K562 (cell line): ENCODE measurements at regions not wholly inside any gene's neighbourhood (a gene's known extent, or its start where the extent isn't known, plus 50 kb on each side); places are given as distances from the start of the nearest gene placed in this dataset.

Experiments used
- ATAC-seq: fragments of 200-7000 bp; cut with Tn5 transposase; 3 replicates; pipeline ENCODE4 v1.9.1; 2020; ENCODE audit warnings: moderate library complexity
- BruUV-seq: library from RNA; stranded (reverse); fragments of 400-500 nt; replicated peaks from 2 replicates; lab custom pipeline; 2021; lab: Mats Ljungman, UMichigan
- CTCF ChIA-PET: fragments of 300-600 bp; formaldehyde crosslinking; extraction: SDS; loops from one replicate; lab custom pipeline; 2021; ENCODE audit warnings: low intra/inter-chr PET ratio; lab: Yijun Ruan, JAX
- POLR2A ChIA-PET: fragments of 300-600, 350-650 bp; sonication (Branson Sonifier 250); formaldehyde crosslinking; extraction: SDS; loops from one replicate; lab custom pipeline; 2021; ENCODE audit warnings: antibody characterized with exemption, inconsistent platforms; lab: Yijun Ruan, JAX
- DNase-seq, 4 experiments: peaks; one replicate each; pipeline versions ENCODE4 v3.0.0 to v3.0.0-alpha.2; 2011 to 2018; ENCODE audit warnings: low spot score in 3 of 4, mixed read lengths in 3 of 4; ENCODE audit errors: extremely low read depth in 1 of 4
- FAIRE-seq: peaks from 2 replicates; lab custom pipeline; 2011; peaks lifted over from hg19 to GRCh38; lab: Jason Lieb, UNC
- H2AFZ ChIP-seq: 2 replicates; pipeline ENCODE4 v1.6.0; 2011; ENCODE audit warnings: low read depth, low read length, control low read depth, inconsistent platforms
- H3K27ac ChIP-seq: fragments of 200-600 bp; 3 replicates; pipeline ENCODE4 v1.8.0; 2011; ENCODE audit warnings: low read depth, mild to moderate bottlenecking, control low read depth, inconsistent platforms, low read length, moderate library complexity, mixed read lengths; ENCODE audit errors: extremely low read depth
- H3K27me3 ChIP-seq, 2 experiments: fragments of 300-600 bp in 1 of 2; 2 replicates in 1 of 2; 3 replicates in 1 of 2; pipeline versions ENCODE4 v1.6.0 to v1.8.0; 2011; ENCODE audit warnings: inconsistent platforms in 2 of 2, low read length in 2 of 2, mild to moderate bottlenecking in 1 of 2, mixed read lengths in 1 of 2, moderate library complexity in 1 of 2; ENCODE audit not compliant: control insufficient read depth in 2 of 2, insufficient read depth in 2 of 2
- H3K36me3 ChIP-seq: fragments of 300-600 bp; 3 replicates; pipeline ENCODE4 v1.8.0; 2011; ENCODE audit warnings: mild to moderate bottlenecking, low read length, inconsistent platforms; ENCODE audit not compliant: control insufficient read depth, insufficient read depth
- H3K4me1 ChIP-seq, 2 experiments: fragments of 200-600 bp in 1 of 2; replicated peaks in 1 of 2; 2 replicates in 1 of 2; 3 replicates in 1 of 2; pipeline versions ENCODE4 v1.5.1 to v1.8.0; 2011; ENCODE audit warnings: inconsistent platforms in 2 of 2, low read length in 2 of 2, mild to moderate bottlenecking in 1 of 2, mixed read lengths in 1 of 2, moderate library complexity in 1 of 2; ENCODE audit not compliant: control insufficient read depth in 2 of 2, insufficient read depth in 2 of 2
- H3K4me2 ChIP-seq: 2 replicates; pipeline ENCODE4 v1.6.1; 2011; ENCODE audit warnings: low read length, control low read depth, inconsistent platforms, mixed read lengths; ENCODE audit not compliant: insufficient read depth
- H3K4me3 ChIP-seq: fragments of 200-600 bp; sonication (generic), shearing (Covaris generic); 2 replicates; pipeline ENCODE4 v1.5.1; 2016; ENCODE audit warnings: control low read depth, inconsistent platforms
- H3K79me2 ChIP-seq: fragments of 200-600 bp; 3 replicates; pipeline ENCODE4 v1.8.0; 2011; ENCODE audit warnings: low read length, inconsistent platforms; ENCODE audit not compliant: control insufficient read depth, insufficient read depth
- H3K9ac ChIP-seq, 2 experiments: 2 replicates each; pipeline versions ENCODE4 v1.6.0 to v1.6.1; 2011; ENCODE audit warnings: low read depth in 2 of 2, low read length in 2 of 2, control low read depth in 1 of 2, inconsistent platforms in 1 of 2, mild to moderate bottlenecking in 1 of 2, mixed read lengths in 1 of 2; ENCODE audit not compliant: insufficient read depth in 1 of 2
- H3K9me1 ChIP-seq: one replicate; pipeline ENCODE4 v1.6.0; 2011; ENCODE audit warnings: inconsistent platforms, mild to moderate bottlenecking, low read length, moderate library complexity; ENCODE audit not compliant: control insufficient read depth, insufficient read depth
- H3K9me3 ChIP-seq: replicated peaks from 2 replicates; pipeline ENCODE4 v1.5.1; 2011; ENCODE audit warnings: low read depth, low read length, inconsistent platforms; ENCODE audit not compliant: control insufficient read depth, insufficient read depth
- H4K20me1 ChIP-seq: replicated peaks from 2 replicates; pipeline ENCODE4 v1.6.1; 2011; ENCODE audit warnings: low read length, inconsistent platforms, mixed read lengths; ENCODE audit not compliant: control insufficient read depth, insufficient read depth
- BCL6 ChIP-seq: fragments of 250-450 bp; sonication (Bioruptor Pico); IDR thresholded peaks from 2 replicates; pipeline ENCODE4 v1.4.0; 2020
- CHAMP1 ChIP-seq: fragments of 450-650 bp; IDR thresholded peaks from 2 replicates; pipeline ENCODE4 v1.6.1; 2016; ENCODE audit warnings: mild to moderate bottlenecking
- CTCF ChIP-seq, 3 experiments: IDR thresholded peaks in 2 of 3; conservative IDR thresholded peaks in 1 of 3; 2 replicates each; pipeline ENCODE4 v1.5.1; 2011 to 2012; ENCODE audit warnings: low read length in 3 of 3, mild to moderate bottlenecking in 3 of 3, control low read depth in 2 of 3, improper control_type of control experiment in 1 of 3, inconsistent platforms in 1 of 3, low read depth in 1 of 3, mixed read lengths in 1 of 3, moderate library complexity in 1 of 3; ENCODE audit not compliant: insufficient read depth in 2 of 3
- EP300 ChIP-seq: IDR thresholded peaks from 2 replicates; pipeline ENCODE4 v1.6.1; 2012; ENCODE audit warnings: low read length, improper control_type of control experiment
- GATAD2B ChIP-seq: fragments of 450-650 bp; IDR thresholded peaks from 2 replicates; pipeline ENCODE4 v1.6.1; 2017; ENCODE audit warnings: mild to moderate bottlenecking, borderline replicate concordance
- PML ChIP-seq: IDR thresholded peaks from 2 replicates; pipeline ENCODE4 v1.6.1; 2012; ENCODE audit warnings: low read length, inconsistent platforms
- SOX6 ChIP-seq: fragments of 450-650 bp; IDR thresholded peaks from 2 replicates; pipeline ENCODE4 v1.6.1; 2014; ENCODE audit warnings: mild to moderate bottlenecking
- TOE1 ChIP-seq, 2 experiments: fragments of 450-650 bp in 1 of 2; sonication (generic) in 1 of 2; formaldehyde crosslinking in 1 of 2; IDR thresholded peaks; 2 replicates each; pipeline versions ENCODE4 v1.7.1 to v1.8.0; 2016 to 2022; ENCODE audit warnings: borderline replicate concordance in 2 of 2, mild to moderate bottlenecking in 2 of 2, antibody characterized with exemption in 1 of 2, inconsistent platforms in 1 of 2, low read depth in 1 of 2, missing genetic modification reagents in 1 of 2, moderate library complexity in 1 of 2
- TRIM28 ChIP-seq: fragments of 450-650 bp; IDR thresholded peaks from 2 replicates; pipeline ENCODE4 v1.6.1; 2017
- ZNF445 ChIP-seq: fragments of 250-450 bp; sonication (Bioruptor Pico); IDR thresholded peaks from 2 replicates; pipeline ENCODE4 v1.4.0; 2020; ENCODE audit warnings: low read depth, mild to moderate bottlenecking, moderate library complexity
- WGBS: fragments of 100-300 bp; shearing (Covaris generic); methylation state at CpG from one replicate; pipeline ENCODE4 v1.1.6; 2016; ENCODE audit warnings: low coverage, mixed read lengths; ENCODE audit not compliant: insufficient coverage; ENCODE audit errors: missing lambda C conversion rate; 5-methylcytosine and 5-hydroxymethylcytosine counted together
- in situ Hi-C: fragments of 300-500 bp; cut with MboI; formaldehyde crosslinking; loops from 4 replicates; pipeline ENCODE4 v1.15.0; 2018; ENCODE audit warnings: inconsistent platforms, mixed read lengths
- intact Hi-C: fragments of 100-400 bp; cut with micrococcal nuclease; formaldehyde crosslinking; loops from 2 replicates; pipeline ENCODE4 v1.14.2; 2022

- H3K4me1 ChIP-seq: no peaks in the 10 kb centered on the region
- H3K9me3 ChIP-seq: no peaks in the 10 kb centered on the region
- no peak overlapping the region for H2AFZ ChIP-seq
- ATAC-seq: no peak
- BruUV-seq: no TSS peak
- H3K4me3 ChIP-seq: no peak overlapping the region
- ChIA-PET POLR2A (no interaction called here), CTCF (no interaction called here)
- H3K9me1 ChIP-seq: no peaks in the 10 kb centered on the region
- H3K9ac ChIP-seq: no peak overlapping the region
- no peak for DNase-seq
- H3K79me2 ChIP-seq: no peaks in the 10 kb centered on the region
- FAIRE-seq: no peak
- no peak for TF ChIP-seq TOE1 (IDR thresholded peaks at IDR 0.05; ENCODE audit: borderline replicate concordance)
- no peak for TF ChIP-seq TOE1 (CRISPR knock-in tag; IDR thresholded peaks at IDR 0.05; ENCODE audit: borderline replicate concordance, low read depth)
- no peak for TF ChIP-seq TRIM28
- no peak for TF ChIP-seq PML
- TF ChIP-seq BCL6 (CRISPR knock-in tag): no peak
- no peak for TF ChIP-seq GATAD2B
- in situ Hi-C loops (no loop called here), intact Hi-C loops (no loop called here)
- no peaks in the 10 kb centered on the region for H3K36me3 ChIP-seq
- 1% methylated on average over 5 of the region's 5 CpGs for WGBS
- no peak overlapping the region for H3K4me2 ChIP-seq
- no peak overlapping the region for H3K27ac ChIP-seq
- no peaks in the 10 kb centered on the region for H3K27me3 ChIP-seq
- no peaks in the 10 kb centered on the region for H4K20me1 ChIP-seq
Observed at GRCh38 chr14:49218436-49219092, 367.6 kb downstream of the RPS29 start.

DNA sequence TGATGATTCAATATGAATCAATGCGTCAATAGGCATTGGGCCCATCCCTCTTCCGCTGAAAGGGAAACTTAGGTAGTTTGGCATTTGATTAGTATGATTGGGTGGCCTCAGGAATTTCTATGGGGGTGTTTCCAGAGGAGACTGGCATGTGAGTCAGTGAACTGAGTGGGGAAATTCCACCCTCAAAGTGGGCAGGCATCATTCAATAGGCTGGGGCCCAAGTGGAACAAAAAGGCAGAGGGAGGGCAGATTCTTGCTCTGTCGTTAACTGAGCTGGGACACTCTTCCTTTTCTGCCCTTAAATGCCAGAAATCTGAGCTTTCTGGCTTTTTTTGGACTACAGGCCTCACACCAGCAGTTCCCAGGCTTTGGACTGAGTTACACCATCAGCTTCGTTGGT lies 373.5 kb downstream of the RPS29 start:
- Histone ChIP-seq H3K4me2 (no peak overlapping the region), H3K4me1 (no peaks in the 10 kb centered on the region), H4K20me1 (no peaks in the 10 kb centered on the region), H3K9me1 (no peaks in the 10 kb centered on the region), H3K27me3 (no peaks in the 10 kb centered on the region), H3K9me3 (no peaks in the 10 kb centered on the region), H3K9ac (no peak overlapping the region), H3K4me3 (no peak overlapping the region), H3K79me2 (no peaks in the 10 kb centered on the region), H2AFZ (no peak overlapping the region), H3K27ac (no peak overlapping the region), H3K36me3 (no peaks in the 10 kb centered on the region)
- CTCF ChIA-PET: no interaction called here
- POLR2A ChIA-PET: no interaction called here
- no peak for DNase-seq
- BruUV-seq: no TSS peak
- intact Hi-C loops (no loop called here), in situ Hi-C loops (no loop called here)
- FAIRE-seq: no peak
- no peak for ATAC-seq
- 8% methylated on average over 3 of the region's 4 CpGs for WGBS
- TF ChIP-seq SOX6 (no peak), CHAMP1 (no peak), ZNF445 (no peak), EP300 (no peak), CTCF (IDR thresholded peaks at IDR 0.05 in 2 of 3, conservative IDR thresholded peaks at IDR 0.05 in 1 of 3; ENCODE audit: insufficient read depth in 2 of 3, low read depth in 1 of 3, low read length in 3 of 3) (no peak)
